Pons (tissue), 1 donor: ENCODE measurements at regions not wholly inside any gene's neighbourhood (a gene's known extent, or its start where the extent isn't known, plus 50 kb on each side); places are given as distances from the start of the nearest gene placed in this dataset.

Experiments used
- DNase-seq: peaks from one replicate; pipeline ENCODE4 v3.0.0-alpha.2; 2016; ENCODE audit warnings: low spot score

DNA sequence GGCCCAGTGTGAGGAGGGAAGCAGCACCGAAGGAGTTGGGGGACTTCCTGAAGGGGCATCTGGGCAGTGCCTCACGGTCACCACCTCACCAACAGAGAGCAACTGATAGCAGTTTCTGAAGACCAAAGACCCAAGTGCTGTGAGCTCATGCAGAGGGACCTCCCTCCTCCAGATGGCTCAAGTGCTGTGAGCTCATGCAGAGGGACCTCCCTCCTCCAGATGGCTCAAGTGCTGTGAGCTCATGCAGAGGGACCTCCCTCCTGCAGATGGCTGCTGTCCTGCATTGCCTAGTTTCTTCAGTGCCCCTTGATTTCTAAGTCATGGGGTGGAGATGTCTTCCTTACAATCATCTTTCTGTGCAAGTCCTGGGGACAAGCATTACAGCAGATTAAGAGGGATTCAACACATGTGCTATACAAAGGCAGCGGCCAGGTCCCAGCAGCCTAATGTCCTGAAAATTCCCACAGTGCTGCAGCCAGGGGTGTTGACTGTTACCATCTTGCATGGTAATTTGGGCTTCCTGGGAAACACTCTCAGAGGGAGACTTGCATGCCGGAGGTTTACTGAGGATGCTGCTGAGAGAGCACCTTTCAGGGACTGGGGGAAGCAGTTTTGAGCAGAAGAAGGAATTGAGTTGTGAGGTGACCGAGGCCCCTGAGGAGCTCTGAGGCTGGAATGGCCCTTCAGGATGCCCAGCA is 409.3 kb downstream of the GALR1 start:
- DNase-seq = no peak

DNA sequence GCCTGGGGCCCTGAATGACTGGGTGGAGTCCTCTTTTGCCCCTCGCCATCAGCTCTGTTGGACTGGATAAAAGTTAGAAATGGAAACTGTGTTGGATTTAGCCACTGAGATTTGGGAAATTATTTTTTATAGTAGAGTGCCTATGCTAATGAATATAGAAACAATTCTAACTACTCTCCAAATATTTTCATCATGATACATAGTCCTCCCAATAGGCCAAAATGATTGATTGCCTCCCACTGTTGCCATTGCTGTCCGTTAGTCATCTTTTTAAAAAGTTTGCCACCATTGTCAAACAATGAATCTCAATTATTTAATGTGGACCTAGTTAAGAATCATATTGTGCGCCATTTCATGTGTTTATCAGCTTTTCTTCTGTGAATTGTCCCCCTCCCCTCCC is 417.0 kb downstream of the GALR1 start:
- no peak for DNase-seq

DNA sequence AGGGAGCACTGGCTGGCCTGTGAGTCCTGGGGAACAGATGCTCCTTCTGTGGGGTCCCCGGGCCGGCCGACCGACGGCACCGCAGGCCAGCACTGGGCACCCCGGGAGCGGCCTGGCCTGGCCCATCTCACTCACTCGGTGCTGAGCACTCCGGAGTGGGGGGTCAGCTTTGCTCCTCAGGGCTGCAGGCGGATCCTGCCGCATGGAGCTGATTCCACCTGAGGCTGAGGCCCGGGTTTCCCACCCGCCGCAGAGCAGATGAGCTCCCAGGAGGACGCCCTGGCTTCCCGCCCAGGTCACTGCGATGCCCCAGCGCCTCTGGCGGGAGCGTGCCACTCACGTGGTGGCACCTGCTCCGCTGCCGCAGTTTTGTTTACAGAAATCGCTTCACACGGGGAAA is 418.6 kb downstream of the GALR1 start:
- no peak for DNase-seq

DNA sequence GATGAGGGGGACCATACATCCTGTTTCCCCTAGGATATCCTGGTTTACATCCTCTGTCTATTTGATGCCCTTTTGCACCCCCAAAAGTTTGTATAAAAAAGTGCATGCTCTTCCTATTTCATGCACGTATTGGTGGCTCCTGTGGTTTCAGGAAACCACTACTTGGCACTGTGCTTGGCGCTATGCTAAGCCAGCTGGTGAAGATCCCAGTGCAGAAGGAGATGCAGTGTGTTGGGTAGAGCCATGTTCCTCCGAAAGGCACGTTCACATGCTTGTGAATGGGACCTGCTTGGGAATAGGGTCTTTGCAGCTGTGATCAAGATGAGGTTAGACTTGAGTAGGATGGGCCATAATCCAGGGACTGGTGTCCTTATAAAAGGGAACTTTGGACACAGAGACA is 419.7 kb downstream of the GALR1 start:
- DNase-seq = no peak

DNA sequence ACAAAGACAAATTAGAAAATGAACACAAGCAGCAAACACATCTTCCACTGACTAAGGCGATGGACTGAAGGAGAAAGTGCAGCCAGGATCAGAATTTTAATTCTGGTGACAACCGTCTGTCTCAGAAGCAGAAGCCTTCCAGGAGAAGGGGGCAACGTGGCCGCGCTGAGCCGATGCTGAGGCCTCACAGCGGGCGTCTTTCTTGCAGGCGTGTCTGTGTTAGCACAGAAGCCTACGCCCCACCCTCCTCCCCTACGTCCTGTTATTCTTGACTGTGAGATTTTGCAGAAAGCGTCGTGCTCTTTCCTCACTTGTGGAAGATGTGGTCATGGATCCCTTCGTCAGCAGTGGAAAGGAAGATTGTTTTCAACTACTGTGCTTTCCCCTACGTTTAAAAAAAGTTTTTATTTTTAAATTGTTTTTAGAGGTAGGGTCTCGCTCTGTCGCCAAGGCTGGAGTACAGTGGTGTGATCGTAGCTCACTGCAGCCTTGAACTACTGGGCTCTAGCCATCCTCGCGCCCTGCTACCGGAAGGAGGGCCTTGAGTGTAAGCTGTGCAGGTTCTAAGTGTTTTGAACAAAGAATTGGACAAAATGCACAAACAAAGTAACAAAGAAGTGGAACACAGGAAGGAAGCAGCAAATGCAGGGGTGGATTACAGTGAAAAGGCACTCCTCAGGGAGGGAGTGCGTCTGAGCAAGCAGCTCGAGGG is 422.0 kb downstream of the GALR1 start:
- DNase-seq = no peak

DNA sequence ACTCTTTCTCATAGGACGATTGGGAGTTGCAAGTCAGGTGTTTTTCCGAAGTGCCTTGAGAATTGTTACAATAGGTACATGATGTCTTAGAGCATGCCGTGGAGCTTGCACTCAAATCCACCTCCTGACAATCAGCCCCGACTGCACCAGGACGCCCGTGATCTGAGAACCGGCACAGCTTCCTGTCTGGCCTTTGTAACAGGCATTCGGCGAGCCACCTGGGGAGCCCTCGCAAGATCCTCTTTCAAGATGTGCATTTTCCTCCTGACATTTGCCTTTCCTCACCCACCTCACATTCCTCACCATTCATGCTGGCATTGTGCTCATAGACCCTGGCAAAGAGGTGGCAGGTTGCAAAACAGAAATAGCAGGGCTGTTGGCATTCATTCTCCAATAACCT is 427.3 kb downstream of the GALR1 start:
- DNase-seq = no peak

DNA sequence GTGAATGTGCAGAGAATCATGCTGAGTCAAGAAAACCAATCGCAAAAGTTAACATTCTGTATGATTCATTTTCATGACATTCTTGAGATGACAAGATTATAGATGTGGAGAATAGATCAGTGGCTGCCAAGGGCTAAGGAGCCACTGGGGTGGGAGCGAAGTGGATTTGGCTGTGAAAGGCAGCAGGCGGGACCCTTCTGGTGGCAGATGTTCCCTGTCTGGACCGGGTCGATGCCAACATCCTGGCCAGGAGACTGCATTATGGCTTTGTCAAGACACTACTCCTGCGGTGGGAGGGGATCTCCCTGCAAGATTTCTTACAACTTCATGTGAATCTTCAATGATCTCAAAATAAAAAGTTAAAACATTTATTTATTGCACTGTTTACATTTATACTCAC is 427.9 kb downstream of the GALR1 start:
- no peak for DNase-seq

DNA sequence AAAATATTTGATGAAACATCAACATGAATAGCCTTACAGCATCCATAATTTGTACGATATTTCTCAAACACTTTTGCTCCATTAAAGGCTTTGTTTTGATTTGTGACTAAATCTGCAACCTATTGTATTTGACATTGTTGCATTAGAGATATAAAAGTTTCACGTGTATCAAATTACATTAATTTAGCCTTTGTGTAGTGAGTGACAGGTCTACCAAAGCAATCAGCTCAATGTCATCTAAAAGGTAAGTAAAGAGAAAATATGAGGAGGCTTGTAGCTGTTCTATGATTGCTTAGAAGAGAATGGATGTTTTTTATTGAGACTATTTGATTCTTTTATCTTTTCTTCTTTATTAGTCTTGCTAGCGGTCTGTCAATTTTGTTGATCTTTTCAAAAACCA is 430.2 kb downstream of the GALR1 start:
- no peak for DNase-seq

DNA sequence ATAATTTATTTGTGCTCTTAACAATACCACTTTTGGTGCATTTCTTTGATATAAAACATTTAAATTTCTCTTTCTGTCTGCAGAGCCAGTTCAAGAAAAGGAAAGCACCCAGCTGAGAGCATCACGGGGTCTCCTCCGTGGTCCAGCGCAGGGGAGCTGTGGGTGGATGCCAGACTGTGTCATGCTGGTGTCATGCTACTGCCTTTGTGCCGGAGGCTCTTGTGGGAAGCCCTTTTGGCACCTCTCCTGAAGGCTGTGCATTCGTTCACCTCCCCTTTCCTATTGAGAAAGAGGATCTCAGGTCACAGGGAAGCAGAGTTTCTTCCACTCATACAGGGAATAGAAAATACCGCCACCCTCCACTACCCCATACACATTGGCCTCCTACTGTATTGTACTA is 450.4 kb downstream of the GALR1 start:
- no peak for DNase-seq

DNA sequence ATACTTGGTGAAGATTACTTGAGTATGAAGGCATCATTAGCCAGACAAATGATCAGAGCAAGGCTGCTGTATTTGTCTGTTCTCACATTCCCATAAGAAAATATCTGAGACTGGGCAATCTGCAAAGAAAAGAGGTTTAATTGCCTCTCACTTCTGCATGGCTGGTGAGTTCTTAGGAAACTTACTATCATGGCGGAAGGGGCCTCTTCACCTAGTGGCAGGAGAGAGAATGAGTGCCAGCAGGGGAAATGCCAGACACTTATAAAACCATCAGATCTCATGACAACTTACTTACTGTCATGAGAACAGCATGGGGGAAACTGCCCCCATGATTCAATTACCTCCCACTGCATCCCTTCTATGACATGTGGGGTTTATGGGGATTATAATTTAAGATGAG is 452.3 kb downstream of the GALR1 start:
- DNase-seq = no peak

DNA sequence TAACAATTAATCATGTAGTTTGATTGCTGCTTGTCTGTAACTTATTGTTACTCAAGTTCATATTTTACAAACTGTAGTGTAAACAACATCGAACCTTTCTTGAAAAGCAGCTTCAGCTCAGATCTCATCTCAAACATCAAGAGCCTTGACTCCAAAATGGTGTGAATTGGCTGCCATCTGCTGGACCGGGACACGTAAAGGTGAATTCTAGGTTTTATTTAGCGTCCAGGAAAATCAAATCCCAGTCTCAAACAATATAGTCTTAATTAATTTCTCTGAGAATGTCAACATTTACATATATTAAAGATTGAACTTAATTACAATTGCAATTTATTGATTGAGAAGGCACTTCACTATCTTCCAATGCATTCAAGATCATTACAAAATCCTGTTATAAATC is 453.0 kb downstream of the GALR1 start:
- DNase-seq = peak; percentile 64

DNA sequence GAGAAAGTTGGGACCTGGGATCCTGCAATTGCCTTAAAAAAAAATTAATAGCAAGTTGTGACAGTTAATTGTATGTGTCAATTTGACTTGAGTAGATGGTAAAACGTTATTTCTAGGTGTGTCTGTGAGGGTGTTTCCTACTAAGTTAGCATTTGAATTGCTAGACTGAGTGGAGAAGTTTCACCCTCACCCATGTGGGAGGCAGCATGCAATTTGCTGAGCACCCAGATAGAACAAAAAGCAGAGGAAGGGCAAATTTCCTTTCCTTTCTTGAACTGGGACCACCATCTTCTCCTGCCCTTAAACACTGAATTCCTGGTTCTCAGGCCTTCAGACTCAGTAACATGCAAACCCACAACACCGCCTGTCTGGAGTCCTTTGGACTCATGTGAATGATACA is 455.7 kb downstream of the GALR1 start:
- DNase-seq = no peak

DNA sequence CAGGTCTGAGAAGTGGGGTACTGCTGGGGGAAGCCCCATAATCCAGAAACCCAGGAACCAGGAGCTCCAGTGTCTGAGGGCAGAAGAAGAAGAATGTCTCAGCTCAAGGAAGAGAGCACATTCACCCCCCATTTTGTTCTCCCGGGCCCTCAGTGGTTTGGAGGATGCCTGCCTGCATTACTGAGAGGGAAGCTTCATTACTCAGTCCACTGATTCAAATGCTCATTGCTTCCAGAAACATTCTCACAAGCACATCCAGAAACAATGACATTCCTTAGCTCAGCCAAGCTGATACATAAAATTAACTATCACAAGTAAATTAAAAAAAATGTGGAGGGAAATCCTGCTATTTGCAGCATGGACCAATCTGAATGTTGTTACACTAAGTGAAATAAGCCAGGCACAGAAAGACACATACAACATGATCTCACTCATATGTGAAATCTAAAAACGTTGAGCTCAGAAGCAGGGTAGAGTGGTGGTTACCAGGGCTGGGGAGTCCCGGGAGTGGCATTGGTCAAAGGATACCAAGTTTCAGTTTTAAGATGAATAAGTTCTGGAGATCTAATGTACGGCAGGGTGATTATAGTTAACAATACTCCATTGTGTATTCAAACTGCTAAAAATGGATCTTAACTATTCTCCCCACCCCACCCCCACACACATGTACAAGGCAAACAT is 459.3 kb downstream of the GALR1 start:
- DNase-seq = no peak

DNA sequence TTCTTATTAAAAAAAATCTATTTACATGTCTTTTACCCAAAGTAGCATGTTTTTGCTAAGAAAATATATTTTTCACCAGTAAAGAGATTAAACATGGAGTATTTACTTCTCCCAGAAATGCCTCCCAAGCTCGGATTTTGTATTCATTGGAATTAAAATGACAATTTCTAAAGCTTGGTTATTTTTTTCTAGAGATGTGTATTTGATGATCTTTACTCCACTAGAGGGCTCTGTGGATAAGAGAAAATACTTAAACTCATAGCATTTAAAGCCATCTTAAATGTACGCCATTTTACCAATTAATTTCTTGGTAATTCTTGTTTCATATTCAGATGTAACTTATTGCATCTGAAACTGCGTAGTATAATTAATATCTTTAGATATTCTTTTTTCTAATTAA is 461.4 kb downstream of the GALR1 start:
- DNase-seq = peak; percentile 9

DNA sequence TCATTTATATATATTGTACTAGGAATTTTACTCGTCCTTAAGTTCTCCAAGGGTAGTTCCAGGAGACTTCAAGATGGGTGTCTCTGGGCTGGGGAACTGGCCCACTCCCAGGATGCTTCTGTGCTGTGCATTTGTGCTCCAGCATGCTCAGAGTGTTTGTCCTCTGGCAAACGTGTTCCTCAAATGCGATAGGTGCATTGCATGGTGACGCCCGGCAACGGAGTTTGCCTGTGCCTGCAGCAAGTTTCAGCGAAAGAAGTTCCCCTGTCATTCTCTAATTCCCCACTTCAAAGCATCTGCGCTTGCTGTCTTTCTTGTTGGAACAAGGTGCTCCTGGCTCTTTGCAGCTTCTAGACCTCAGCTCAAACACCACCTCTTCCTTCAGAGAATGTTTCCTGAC is 465.1 kb downstream of the GALR1 start:
- no peak for DNase-seq

DNA sequence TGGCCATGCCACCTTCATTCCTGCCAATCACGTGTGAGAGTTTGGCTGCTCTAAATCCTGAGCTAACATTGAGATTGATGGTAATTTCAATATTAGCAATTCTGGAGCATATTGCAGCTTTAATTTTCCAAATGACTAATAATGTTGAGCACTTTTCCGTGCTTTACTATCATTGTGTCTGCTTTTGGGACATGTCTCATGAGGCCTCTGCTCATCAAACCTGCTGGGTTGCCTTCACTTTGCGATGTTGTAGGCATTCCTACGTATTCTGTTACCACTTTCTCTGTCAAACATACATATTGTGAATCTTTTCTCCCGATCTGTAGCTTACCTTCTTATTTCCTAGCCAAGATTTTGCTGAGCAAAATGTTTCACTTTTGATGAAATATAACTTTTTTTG is 466.6 kb downstream of the GALR1 start:
- DNase-seq = no peak

DNA sequence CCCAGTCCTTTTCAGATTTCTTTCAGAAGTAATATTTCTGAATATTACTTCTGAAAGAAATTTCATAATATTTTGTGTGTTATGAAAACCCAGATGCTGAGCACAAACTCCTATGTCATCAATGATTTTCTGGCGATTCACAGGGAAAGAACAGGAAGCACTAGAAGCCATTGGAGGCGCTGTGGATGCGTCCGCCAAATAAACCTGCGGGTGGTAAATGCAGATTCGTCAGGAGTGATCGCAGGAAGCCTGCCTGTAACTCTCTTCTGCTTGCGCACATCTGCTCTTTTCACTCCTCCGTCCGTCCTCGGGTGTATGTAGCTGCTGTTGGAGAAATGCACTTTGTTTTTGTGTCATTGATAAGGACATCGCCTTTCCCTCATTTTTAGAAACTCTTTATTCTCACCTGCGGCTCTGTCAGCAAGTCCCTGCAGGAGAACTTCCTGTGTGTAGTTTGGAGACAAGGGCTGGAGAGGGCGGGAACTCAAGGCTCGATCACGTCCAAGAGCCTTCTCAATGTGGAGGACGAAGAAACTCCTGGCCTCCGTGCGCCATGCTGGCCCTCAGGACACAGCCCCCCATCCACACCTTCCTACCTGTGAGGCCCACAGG is 483.8 kb downstream of the GALR1 start:
- no peak for DNase-seq

DNA sequence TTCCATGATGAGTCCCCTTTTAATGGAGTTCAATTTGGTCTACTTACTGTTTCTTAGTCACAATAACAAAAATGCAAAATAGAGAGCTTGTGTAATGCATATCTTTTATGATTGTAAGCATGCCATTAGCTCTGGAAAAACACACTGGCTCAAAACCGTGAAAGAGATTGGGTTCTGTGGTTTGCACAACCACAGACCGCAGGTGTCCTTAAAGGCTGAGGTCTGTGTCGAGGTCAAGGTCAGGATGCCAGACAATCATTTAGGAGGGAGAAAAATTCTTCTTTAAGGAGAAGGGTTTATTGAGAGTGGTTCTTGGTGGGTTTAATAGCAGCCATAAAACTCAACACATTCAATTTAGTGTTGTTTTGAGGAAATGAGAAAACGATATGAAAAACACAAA is 487.2 kb downstream of the GALR1 start:
- DNase-seq = no peak

DNA sequence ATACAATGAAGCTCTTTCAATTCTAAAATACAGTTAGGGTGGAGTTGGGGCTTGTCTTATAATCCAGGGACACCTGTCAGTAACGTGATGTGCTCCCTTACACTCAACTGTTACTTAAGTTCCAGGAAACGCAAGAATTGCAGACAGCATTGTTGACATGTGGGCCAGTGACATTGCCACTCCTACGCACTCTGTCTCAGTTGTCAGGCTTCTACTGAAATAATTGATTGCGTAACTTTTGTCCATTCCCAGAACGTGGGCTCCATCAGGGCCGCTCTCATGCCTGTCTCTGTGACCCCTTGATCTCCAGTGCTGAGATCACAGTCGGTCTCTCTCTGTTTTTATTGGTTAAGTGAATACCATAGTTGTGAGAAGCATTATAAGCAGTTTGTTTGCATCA is 487.8 kb downstream of the GALR1 start:
- DNase-seq = no peak

DNA sequence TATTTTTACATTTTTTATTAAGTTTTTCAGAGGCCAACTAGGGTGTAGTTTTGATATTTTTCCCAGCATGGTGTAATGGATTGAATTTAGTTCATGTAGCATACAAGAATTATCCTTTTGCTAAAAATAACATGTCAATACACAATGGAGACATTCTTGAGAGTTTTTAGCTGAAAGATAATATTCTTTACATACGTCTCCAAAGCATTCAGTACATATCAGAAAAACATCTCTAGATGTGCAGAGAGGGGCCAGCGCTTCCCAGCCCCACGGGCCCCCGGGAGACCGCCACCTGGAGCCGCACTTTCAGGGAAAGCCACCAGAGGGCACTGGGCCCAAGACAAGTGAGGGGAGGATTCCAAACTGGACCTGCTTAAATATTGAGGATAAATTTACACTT is 499.4 kb downstream of the GALR1 start:
- DNase-seq = no peak

DNA sequence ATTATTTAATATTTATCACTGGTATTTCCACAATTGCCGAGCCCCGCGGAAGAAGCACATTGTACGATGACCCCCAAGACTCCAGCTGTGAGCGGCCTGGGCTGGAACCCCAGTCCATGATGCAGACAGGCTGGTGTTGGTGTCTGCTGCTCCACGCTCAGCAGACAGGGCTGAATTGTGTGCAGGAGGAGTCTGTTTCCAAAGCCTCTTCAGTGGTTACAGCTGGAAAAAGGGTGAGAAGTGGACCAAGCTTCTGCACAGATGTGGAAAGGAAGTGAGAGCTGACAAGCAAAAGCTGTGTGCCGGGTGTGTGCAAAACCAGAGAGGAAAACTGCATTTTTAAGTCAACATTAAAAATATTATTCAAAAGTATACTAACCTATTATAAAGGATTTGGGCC is 500.4 kb downstream of the GALR1 start:
- DNase-seq = no peak

DNA sequence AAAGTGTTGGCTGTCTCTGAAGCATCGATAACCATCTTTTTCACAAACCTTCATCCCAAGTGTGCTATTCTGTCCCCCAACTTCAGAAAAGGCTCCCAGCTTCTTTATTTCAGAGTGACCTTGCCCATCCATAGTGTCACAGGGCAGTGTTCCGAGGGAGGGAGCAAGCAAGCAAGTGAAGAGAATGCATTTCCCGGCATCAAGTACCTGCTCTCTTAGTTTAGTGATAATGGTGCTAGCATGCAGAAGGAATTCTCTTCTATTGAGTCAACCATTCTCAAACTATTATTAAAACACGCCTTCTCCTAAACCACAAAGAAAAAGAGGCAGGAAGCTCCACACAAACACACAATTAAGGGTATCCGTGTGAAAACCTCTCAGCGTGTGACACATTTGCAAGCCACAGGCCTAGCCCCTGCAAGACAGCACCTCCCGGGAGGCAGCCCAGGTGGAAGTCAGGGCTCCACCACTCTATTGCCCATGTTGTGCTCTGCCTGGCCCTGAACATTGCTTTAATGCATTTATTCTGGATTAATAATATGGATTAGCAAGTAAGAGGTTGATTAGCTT is 504.9 kb downstream of the GALR1 start:
- DNase-seq = no peak

DNA sequence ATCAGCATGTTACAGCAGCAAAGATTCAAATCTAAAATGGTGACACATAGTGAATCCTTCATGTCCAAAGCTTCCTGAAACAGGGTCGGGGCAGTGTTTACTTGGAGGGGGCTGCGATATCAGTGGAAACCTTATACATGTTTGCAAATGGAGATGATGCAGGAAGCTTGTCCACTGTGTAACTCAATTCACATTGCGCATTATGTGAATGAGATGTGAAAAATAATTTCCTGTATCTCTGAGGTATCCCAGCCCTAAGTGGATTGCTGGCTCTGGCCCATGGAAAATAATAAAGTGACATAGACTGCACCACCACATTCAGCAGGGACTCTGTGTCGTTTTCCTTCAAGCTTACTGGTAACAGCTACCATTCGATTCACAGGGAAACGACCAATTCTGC is 505.5 kb downstream of the GALR1 start:
- no peak for DNase-seq
